Upper lobe of left lung (tissue), 4 donors: ENCODE measurements at regions not wholly inside any gene's neighbourhood (a gene's known extent, or its start where the extent isn't known, plus 50 kb on each side); places are given as distances from the start of the nearest gene placed in this dataset.

Experiments used
- POLR2A ChIP-seq, 4 donors: fragments of 450-650 bp; IDR thresholded peaks; one replicate each; pipeline ENCODE4 v1.5.1; 2016 to 2017; ENCODE audit warnings: antibody characterized with exemption in 4 of 4, mild to moderate bottlenecking in 2 of 4
- TF ChIP-seq, protein P1 (sequence below), 6 experiments: fragments of 450-650 bp in 4 of 6; fragments of 200-600 bp in 2 of 6; sonication (generic) in 2 of 6; IDR thresholded peaks; one replicate each; pipeline ENCODE4 v1.5.1; 2016 to 2019; ENCODE audit warnings: antibody characterized with exemption in 6 of 6

DNA sequence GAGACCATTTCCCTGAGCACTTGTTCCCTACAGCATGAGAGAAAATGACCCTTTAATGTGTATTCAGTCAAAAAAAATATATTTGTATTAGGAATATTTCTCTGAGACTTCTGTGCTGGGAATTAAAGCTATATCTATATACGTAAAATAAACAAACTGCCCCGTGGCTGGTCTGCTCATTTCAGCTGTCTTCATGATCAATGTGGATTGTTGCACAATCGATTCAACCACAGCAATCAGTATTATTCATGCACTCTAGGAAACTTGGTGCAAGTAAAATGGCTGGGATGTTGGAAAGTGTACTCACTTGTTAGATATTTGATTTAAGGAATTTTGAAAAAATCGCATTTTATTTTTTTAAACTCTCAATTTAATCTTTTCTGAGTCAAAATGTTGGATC is 307.9 kb upstream of the ZFP42 start:
- no peak for TF ChIP-seq POLR2A (IDR thresholded peaks at IDR 0.05)
- TF ChIP-seq, protein P1, sequence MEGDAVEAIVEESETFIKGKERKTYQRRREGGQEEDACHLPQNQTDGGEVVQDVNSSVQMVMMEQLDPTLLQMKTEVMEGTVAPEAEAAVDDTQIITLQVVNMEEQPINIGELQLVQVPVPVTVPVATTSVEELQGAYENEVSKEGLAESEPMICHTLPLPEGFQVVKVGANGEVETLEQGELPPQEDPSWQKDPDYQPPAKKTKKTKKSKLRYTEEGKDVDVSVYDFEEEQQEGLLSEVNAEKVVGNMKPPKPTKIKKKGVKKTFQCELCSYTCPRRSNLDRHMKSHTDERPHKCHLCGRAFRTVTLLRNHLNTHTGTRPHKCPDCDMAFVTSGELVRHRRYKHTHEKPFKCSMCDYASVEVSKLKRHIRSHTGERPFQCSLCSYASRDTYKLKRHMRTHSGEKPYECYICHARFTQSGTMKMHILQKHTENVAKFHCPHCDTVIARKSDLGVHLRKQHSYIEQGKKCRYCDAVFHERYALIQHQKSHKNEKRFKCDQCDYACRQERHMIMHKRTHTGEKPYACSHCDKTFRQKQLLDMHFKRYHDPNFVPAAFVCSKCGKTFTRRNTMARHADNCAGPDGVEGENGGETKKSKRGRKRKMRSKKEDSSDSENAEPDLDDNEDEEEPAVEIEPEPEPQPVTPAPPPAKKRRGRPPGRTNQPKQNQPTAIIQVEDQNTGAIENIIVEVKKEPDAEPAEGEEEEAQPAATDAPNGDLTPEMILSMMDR (IDR thresholded peaks at IDR 0.05) = no peak
